SIG-M5 (cell line): ENCODE measurements at regions not wholly inside any gene's neighbourhood (a gene's known extent, or its start where the extent isn't known, plus 50 kb on each side); places are given as distances from the start of the nearest gene placed in this dataset.

Source experiments
- DNase-seq: peaks from one replicate; lab custom pipeline; 2025; lab: John Stamatoyannopoulos, UW

- no peak for DNase-seq
These were observed 213.1 kb downstream of the TRAM1L1 start for GRCh38 chr4:116872308-116872707.

DNA sequence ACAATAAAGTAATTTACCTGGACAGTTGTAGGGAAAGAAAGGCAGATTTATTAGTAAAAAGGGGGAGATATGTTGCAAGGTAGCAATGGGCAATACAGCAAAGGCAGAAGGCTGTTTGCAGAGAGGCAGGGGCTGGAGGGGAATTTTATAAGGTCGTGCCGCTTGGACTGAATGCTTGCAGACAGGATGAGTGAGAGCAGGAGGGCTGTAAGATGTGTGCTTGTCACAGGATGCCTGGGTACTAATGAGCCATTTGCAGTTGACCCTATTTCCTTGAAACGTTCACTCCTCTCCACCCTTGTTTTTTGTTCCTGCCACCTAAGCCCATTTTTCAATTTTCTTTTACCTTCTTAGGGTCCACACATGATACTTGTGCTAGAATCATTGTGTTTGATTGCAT is 214.7 kb downstream of the TRAM1L1 start:
- no peak for DNase-seq

DNA sequence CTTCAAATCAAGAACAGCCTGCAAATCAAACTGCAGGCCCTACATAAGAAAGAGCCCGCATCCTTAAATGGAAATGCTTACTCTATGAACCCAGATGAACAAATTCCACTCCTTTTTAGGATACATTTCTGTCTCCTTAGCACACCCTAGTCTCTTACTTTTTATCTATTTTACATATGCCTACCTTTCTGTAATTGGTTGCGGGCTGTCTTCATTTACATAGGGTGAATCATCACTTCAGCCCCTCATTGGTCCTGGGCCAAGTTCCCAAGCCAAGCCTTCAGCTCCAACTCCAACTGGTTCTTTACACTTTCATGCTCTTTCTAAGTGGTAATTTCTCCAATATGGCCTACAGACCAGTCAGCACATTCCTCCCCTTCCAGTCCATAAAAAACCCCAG is 219.3 kb downstream of the TRAM1L1 start:
- DNase-seq: no peak

GRCh38 chr4:116862592-116862991 is 222.8 kb downstream of the TRAM1L1 start:
- no peak for DNase-seq

DNA sequence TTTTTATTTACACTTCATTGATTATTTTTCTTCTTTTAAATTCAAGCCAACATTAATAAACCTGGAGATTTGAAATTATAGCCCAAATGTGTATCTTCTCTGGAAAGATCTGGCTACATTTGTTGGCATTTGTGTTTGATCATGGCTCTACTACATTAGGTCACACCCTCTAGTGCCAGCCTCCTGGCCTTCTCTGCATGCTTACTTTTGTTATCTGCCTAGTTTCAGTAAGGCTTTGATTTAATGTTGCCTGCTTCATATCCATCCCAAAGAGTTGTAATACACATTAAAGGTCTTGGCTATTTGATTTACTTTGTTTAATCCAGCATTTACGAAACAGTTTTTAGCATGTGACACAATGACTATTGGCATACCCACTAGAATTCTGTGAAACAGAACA is 224.5 kb downstream of the TRAM1L1 start:
- no peak for DNase-seq

DNA sequence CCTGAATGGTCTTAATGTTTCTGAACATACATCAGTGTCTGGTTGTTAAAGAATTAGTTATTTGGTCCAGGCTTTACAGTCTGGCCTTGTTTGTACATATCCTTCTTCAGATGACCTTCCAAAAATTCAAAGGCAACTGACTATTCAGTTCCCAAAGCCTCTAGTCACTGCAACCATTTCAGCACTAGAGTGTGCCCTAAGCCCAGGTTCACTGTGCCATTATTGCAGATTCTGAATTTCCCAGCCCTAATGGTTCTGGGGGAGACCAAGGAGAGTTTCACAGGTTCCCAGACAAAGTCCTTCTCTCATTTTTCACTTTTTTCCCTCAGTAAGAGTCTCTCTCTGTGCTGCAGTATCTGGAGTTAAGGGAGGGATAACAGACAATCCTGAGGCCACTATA is 235.8 kb downstream of the TRAM1L1 start:
- DNase-seq: no peak

- DNase-seq: no peak
These were observed 237.8 kb downstream of the TRAM1L1 start for GRCh38 chr4:116847616-116848015.

DNA sequence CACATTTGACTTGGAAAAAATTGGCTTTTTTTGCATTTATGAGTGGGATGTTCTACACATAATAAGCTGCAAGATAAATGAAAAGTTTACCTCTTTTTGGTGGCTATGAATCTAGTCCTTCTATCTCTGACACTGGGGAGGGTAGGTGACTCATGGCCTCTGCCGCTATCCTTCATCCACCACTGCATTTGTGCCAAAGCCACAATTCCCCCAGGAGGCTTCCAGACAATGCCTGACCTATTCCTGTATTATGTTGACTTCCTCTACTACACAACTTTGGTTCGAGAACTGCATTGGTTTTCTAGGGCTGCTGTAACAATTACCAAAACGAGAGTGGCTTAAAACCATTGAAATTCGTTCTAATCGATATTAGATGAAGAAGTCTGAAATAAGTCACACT is 245.6 kb downstream of the TRAM1L1 start:
- DNase-seq: no peak

DNA sequence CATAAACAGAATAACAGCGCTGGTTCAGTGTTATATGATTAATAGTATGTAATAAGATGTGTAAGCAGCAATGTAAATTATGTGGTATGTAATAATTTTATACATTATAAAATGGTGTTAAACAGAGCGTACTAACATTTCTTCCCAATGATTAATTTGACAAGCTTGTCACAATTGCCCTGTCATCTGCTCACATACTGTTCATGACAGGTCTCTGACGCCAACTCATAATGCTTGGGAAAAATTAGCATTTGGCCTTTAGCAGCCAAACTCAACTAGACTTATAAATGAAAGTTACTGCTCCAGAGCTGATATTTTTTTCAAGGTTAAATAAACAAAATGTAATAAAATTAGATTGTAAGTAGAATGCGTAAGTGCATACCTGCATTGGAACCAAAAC is 246.8 kb downstream of the TRAM1L1 start:
- no peak for DNase-seq

DNA sequence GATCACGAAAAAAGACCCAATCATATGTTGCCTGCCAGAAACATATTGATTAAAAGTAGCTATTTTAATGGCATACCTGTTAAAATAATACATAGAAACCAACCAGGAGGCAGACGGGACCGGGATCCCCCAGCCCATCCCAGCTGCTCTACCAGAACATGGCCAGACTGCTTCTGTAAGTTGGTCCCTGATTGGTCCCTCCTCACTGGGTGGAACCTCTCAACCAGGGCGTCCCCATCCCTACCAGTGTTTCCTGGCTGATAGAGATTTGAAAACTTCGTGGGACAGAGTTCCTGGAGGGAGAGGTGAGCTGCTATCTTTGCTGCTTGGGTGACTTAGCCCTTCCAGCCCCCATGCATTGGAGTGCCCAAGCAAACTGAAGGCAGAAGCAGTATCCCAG is 256.2 kb downstream of the TRAM1L1 start:
- no peak for DNase-seq

GRCh38 chr4:116824172-116824571 is 261.2 kb downstream of the TRAM1L1 start:
- no peak for DNase-seq

- no peak for DNase-seq
These were observed 273.6 kb downstream of the TRAM1L1 start for GRCh38 chr4:116811730-116812129.

- DNase-seq: no peak
These were observed 289.4 kb downstream of the TRAM1L1 start for GRCh38 chr4:116796022-116796421.

DNA sequence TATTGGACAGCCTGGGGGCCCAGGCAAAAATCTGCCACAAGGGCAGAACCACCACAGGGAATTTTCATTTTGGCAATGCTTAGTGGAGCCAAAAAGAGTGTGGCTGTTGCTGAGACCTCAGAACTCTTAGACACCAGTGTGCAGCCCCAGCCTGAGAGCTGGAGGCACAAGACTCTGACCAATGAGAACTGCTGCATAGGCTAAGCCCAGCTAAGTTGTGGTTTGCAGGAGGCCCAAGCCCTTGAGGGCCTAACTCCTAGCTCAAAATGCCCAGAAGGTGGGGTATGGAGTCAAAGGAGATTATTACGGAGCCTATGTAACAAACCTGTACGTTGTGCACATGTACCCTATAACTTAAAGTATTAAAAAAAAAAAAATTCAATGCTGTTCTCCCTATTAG is 296.7 kb downstream of the TRAM1L1 start:
- no peak for DNase-seq

DNA sequence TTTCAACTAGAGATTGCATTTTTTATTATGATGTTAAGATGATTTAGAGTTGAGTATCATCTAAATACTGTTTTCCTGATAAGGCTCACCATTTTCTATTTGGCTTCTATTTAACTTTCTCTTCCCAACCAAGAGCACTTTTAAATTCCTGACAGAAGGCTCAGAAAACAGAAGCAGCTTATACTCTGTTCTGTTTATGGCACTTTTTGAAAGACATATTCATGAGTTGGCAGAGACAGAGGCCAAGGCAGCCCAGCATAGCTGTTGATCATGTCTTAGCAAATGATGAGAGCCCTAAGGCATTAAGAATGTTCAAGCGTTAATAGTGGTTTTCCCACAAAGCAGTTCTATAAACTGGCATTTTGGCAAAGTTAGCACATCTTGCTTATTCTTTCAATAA is 330.3 kb downstream of the TRAM1L1 start:
- no peak for DNase-seq

GRCh38 chr4:116752027-116752426 is 333.3 kb downstream of the TRAM1L1 start:
- DNase-seq: no peak

DNA sequence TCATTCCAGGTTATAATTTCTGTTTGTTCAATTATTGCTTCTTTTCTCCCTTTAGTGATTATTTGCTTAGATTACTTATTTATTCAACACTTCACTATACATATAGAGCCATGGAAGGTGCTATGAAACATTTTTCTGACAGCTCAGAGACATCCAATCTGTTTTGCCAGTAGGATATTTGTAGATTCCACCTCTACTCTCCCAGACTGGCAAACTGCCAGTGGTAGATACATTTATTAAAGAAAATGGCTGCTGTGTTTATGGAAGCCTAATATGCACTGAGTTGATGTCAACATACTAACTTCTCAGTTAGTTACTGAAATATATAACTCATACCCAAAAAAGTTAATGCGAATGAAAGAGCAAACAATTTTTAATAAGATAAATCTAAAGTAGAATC is 348.6 kb downstream of the TRAM1L1 start:
- DNase-seq: no peak

DNA sequence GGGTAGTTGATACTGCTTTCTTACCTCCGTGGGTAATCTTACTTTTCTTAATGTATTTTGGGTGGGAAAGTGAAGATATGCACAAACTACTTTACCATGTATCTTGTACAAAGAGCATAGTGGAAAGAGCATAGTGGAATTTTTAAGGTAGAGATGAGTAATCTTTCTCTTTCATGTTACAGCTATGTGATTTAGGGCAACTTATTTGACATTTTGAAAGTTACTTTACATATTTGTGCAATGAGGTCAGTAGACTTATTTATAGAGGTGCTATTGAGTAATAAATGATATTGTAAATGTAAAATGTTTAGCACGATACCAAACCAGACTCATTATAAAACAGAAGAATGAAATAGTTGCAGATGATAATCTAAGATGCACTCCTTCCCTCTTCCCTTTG is 351.2 kb downstream of the TRAM1L1 start:
- DNase-seq: no peak

GRCh38 chr4:116733370-116733769 is 352.0 kb downstream of the TRAM1L1 start:
- no peak for DNase-seq

- no peak for DNase-seq
These were observed 358.9 kb downstream of the TRAM1L1 start for GRCh38 chr4:116726523-116726922.

DNA sequence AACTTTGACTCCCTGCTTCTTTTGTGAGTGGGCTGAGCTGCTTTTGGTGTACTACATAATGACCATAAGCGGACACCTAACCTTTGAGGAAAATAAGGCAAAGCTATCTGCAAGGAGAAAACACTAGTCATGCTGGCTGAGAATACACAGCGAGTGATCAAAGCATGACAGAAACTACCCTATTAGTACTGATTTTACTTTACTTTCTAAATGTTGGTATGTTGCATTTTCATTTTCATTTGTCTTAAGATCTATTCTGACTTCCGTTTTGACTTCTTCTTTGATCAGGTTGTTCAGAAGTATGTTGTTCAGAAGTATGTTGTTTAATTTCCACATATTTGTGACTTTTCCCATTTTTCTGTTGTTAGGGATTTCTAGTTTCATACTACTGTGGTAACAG is 361.1 kb downstream of the TRAM1L1 start:
- no peak for DNase-seq

GRCh38 chr4:116705466-116705865 is 379.9 kb downstream of the TRAM1L1 start:
- DNase-seq: no peak

GRCh38 chr4:116702949-116703348 is 382.4 kb downstream of the TRAM1L1 start:
- no peak for DNase-seq

- DNase-seq: no peak
These were observed 396.8 kb downstream of the TRAM1L1 start for GRCh38 chr4:116688536-116688935.

GRCh38 chr4:116668190-116668589 is 417.2 kb downstream of the TRAM1L1 start:
- no peak for DNase-seq
